ENCODE measurements at regions not wholly inside any gene's neighbourhood (a gene's known extent, or its start where the extent isn't known, plus 50 kb on each side); places are given as distances from the start of the nearest gene placed in this dataset.
A peak's percentile ranks its signal among the peaks of the same experiment; 100 is the strongest.

- Histone ChIP-seq H3K36me3 (ENCODE audit: control insufficient read depth in 2 of 2, insufficient read depth in 2 of 2, low read length in 2 of 2) (no peaks in the 10 kb centered on the region), H3K4me1 (ENCODE audit: control insufficient read depth in 2 of 2, insufficient read depth in 2 of 2, low read length in 2 of 2) (no peaks in the 10 kb centered on the region), H3K9ac (ENCODE audit: low read depth in 1 of 2, low read length in 2 of 2) (no peak overlapping the region), H3K27ac (ENCODE audit: low read depth in 2 of 2, low read length in 2 of 2) (no peak overlapping the region), H3K9me3 (ENCODE audit: control insufficient read depth in 2 of 2, low read length in 2 of 2) (no peaks in the 10 kb centered on the region), H3K4me3 (ENCODE audit: low read length in 2 of 2) (peak overlapping the region in 1 of 2 donors; percentile 20), H3K27me3 (ENCODE audit: control insufficient read depth in 2 of 2, insufficient read depth in 2 of 2, low read length in 2 of 2) (no peaks in the 10 kb centered on the region)
These were observed 174.7 kb downstream of the HMHB1 start for GRCh38 chr5:143986516-143987212.

DNA sequence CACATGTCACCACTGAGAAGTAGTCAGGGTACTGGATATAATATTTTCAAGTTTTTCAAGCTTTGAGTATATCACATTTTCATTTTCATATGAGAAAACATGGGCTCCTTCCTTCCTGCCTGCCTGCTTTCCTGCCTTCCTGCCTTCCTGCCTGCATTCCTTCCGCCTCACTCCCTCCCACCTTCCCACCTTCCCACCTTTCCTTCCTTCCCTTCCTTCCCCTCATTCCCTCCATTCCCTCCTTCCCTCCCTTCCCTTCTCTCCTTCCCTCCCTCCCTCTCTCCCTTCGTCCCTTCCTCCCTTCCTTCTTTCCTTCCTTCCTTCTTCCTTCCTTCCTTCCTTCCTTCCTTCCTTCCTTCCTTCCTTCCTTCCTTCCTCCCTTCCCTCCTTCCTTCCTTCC is 175.3 kb downstream of the HMHB1 start:
- H3K27ac ChIP-seq (ENCODE audit: low read depth in 2 of 2, low read length in 2 of 2) = no peak overlapping the region
- no peaks in the 10 kb centered on the region for H3K9me3 ChIP-seq (ENCODE audit: control insufficient read depth in 2 of 2, low read length in 2 of 2)
- no peaks in the 10 kb centered on the region for H3K4me1 ChIP-seq (ENCODE audit: control insufficient read depth in 2 of 2, insufficient read depth in 2 of 2, low read length in 2 of 2)
- H3K4me3 ChIP-seq (ENCODE audit: low read length in 2 of 2) = no peak overlapping the region
- H3K36me3 ChIP-seq (ENCODE audit: control insufficient read depth in 2 of 2, insufficient read depth in 2 of 2, low read length in 2 of 2) = no peaks in the 10 kb centered on the region
- H3K27me3 ChIP-seq (ENCODE audit: control insufficient read depth in 2 of 2, insufficient read depth in 2 of 2, low read length in 2 of 2) = no peaks in the 10 kb centered on the region
- H3K9ac ChIP-seq (ENCODE audit: low read depth in 1 of 2, low read length in 2 of 2) = no peak overlapping the region

DNA sequence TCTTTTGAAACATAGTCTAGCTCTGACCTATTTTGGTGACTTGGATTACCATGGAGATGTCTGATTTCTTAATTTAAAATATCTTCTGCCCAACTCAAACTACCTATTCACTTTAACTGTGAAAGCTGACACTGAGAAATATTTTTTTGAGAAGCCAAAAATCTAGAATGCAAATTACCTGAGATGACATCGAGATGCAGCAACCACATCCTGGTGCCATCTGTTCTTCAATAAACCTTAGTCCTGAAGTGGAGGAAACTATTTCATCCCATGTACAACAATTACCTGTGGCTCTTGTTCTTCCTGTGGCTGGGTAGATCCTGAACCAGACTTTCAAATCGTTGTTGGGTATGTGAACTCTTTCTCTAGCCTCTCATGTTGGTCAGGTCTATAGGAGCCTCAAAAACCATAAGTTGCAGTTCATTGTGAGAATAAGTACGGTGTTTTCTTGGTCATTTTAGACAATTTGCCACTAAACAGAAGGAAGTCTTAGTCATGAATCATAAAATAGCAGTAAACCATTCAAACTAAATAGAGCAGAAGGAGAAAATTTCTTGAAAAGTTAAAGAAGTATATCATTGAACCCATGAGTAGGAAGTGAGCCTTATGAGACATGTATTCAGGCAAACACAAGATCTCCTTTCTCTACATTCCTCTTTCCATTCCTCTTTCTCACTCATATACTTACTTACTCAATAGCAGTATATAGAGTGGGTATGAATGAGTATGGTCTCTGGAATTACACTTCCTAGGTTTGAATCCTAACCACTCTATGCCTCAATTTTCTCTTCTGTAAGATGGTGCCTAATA is 176.0 kb downstream of the HMHB1 start:
- Histone ChIP-seq H3K4me3 (ENCODE audit: low read length in 2 of 2) (no peak overlapping the region), H3K36me3 (ENCODE audit: control insufficient read depth in 2 of 2, insufficient read depth in 2 of 2, low read length in 2 of 2) (no peaks in the 10 kb centered on the region), H3K4me1 (ENCODE audit: control insufficient read depth in 2 of 2, insufficient read depth in 2 of 2, low read length in 2 of 2) (no peaks in the 10 kb centered on the region), H3K9ac (ENCODE audit: low read depth in 1 of 2, low read length in 2 of 2) (no peak overlapping the region), H3K27me3 (ENCODE audit: control insufficient read depth in 2 of 2, insufficient read depth in 2 of 2, low read length in 2 of 2) (no peaks in the 10 kb centered on the region), H3K27ac (ENCODE audit: low read depth in 2 of 2, low read length in 2 of 2) (no peak overlapping the region), H3K9me3 (ENCODE audit: control insufficient read depth in 2 of 2, low read length in 2 of 2) (no peaks in the 10 kb centered on the region)

- no peak overlapping the region for H3K27ac ChIP-seq (ENCODE audit: low read depth in 2 of 2, low read length in 2 of 2)
- H3K9me3 ChIP-seq (ENCODE audit: control insufficient read depth in 2 of 2, low read length in 2 of 2) = no peaks in the 10 kb centered on the region
- H3K9ac ChIP-seq (ENCODE audit: low read depth in 1 of 2, low read length in 2 of 2) = no peak overlapping the region
- H3K27me3 ChIP-seq (ENCODE audit: control insufficient read depth in 2 of 2, insufficient read depth in 2 of 2, low read length in 2 of 2) = no peaks in the 10 kb centered on the region
- H3K4me3 ChIP-seq (ENCODE audit: low read length in 2 of 2) = no peak overlapping the region
- H3K4me1 ChIP-seq (ENCODE audit: control insufficient read depth in 2 of 2, insufficient read depth in 2 of 2, low read length in 2 of 2) = no peaks in the 10 kb centered on the region
- H3K36me3 ChIP-seq (ENCODE audit: control insufficient read depth in 2 of 2, insufficient read depth in 2 of 2, low read length in 2 of 2) = no peaks in the 10 kb centered on the region
These were observed 178.0 kb downstream of the YIPF5 start for GRCh38 chr5:143992496-143992895.

- Histone ChIP-seq H3K9me3 (ENCODE audit: control insufficient read depth in 2 of 2, low read length in 2 of 2) (no peaks in the 10 kb centered on the region), H3K4me1 (ENCODE audit: control insufficient read depth in 2 of 2, insufficient read depth in 2 of 2, low read length in 2 of 2) (no peaks in the 10 kb centered on the region), H3K9ac (ENCODE audit: low read depth in 1 of 2, low read length in 2 of 2) (no peak overlapping the region)
These were observed 167.6 kb downstream of the YIPF5 start for GRCh38 chr5:144002876-144003275.

GRCh38 chr5:144003636-144004035 is 166.8 kb downstream of the YIPF5 start:
- H3K27me3 ChIP-seq (ENCODE audit: control insufficient read depth in 2 of 2, insufficient read depth in 2 of 2, low read length in 2 of 2) = no peaks in the 10 kb centered on the region
- no peak overlapping the region for H3K27ac ChIP-seq (ENCODE audit: low read depth in 2 of 2, low read length in 2 of 2)
- no peak overlapping the region for H3K4me3 ChIP-seq (ENCODE audit: low read length in 2 of 2)
- H3K36me3 ChIP-seq (ENCODE audit: control insufficient read depth in 2 of 2, insufficient read depth in 2 of 2, low read length in 2 of 2) = no peaks in the 10 kb centered on the region
- no peak overlapping the region for H3K9ac ChIP-seq (ENCODE audit: low read depth in 1 of 2, low read length in 2 of 2)
- no peaks in the 10 kb centered on the region for H3K9me3 ChIP-seq (ENCODE audit: control insufficient read depth in 2 of 2, low read length in 2 of 2)
- H3K4me1 ChIP-seq (ENCODE audit: control insufficient read depth in 2 of 2, insufficient read depth in 2 of 2, low read length in 2 of 2) = no peaks in the 10 kb centered on the region

More at GRCh38 chr5:144002876-144003275, 167.6 kb downstream of the YIPF5 start:
- Histone ChIP-seq H3K27ac (ENCODE audit: low read depth in 2 of 2, low read length in 2 of 2) (no peak overlapping the region), H3K36me3 (ENCODE audit: control insufficient read depth in 2 of 2, insufficient read depth in 2 of 2, low read length in 2 of 2) (no peaks in the 10 kb centered on the region), H3K4me3 (ENCODE audit: low read length in 2 of 2) (no peak overlapping the region), H3K27me3 (ENCODE audit: control insufficient read depth in 2 of 2, insufficient read depth in 2 of 2, low read length in 2 of 2) (no peaks in the 10 kb centered on the region)

GRCh38 chr5:144004146-144004545 is 166.3 kb downstream of the YIPF5 start:
- no peaks in the 10 kb centered on the region for H3K27me3 ChIP-seq (ENCODE audit: control insufficient read depth in 2 of 2, insufficient read depth in 2 of 2, low read length in 2 of 2)
- H3K36me3 ChIP-seq (ENCODE audit: control insufficient read depth in 2 of 2, insufficient read depth in 2 of 2, low read length in 2 of 2) = no peaks in the 10 kb centered on the region
- no peak overlapping the region for H3K9ac ChIP-seq (ENCODE audit: low read depth in 1 of 2, low read length in 2 of 2)
- no peaks in the 10 kb centered on the region for H3K4me1 ChIP-seq (ENCODE audit: control insufficient read depth in 2 of 2, insufficient read depth in 2 of 2, low read length in 2 of 2)
- no peak overlapping the region for H3K4me3 ChIP-seq (ENCODE audit: low read length in 2 of 2)
- no peak overlapping the region for H3K27ac ChIP-seq (ENCODE audit: low read depth in 2 of 2, low read length in 2 of 2)
- H3K9me3 ChIP-seq (ENCODE audit: control insufficient read depth in 2 of 2, low read length in 2 of 2) = no peaks in the 10 kb centered on the region

- no peaks in the 10 kb centered on the region for H3K9me3 ChIP-seq (ENCODE audit: control insufficient read depth in 2 of 2, low read length in 2 of 2)
- H3K9ac ChIP-seq (ENCODE audit: low read depth in 1 of 2, low read length in 2 of 2) = no peak overlapping the region
- no peaks in the 10 kb centered on the region for H3K36me3 ChIP-seq (ENCODE audit: control insufficient read depth in 2 of 2, insufficient read depth in 2 of 2, low read length in 2 of 2)
- H3K4me3 ChIP-seq (ENCODE audit: low read length in 2 of 2) = no peak overlapping the region
- H3K4me1 ChIP-seq (ENCODE audit: control insufficient read depth in 2 of 2, insufficient read depth in 2 of 2, low read length in 2 of 2) = no peaks in the 10 kb centered on the region
- H3K27ac ChIP-seq (ENCODE audit: low read depth in 2 of 2, low read length in 2 of 2) = no peak overlapping the region
- no peaks in the 10 kb centered on the region for H3K27me3 ChIP-seq (ENCODE audit: control insufficient read depth in 2 of 2, insufficient read depth in 2 of 2, low read length in 2 of 2)
These were observed 165.7 kb downstream of the YIPF5 start for GRCh38 chr5:144004751-144005150.

GRCh38 chr5:144009116-144009515 is 161.3 kb downstream of the YIPF5 start:
- H3K27ac ChIP-seq (ENCODE audit: low read depth in 2 of 2, low read length in 2 of 2) = no peak overlapping the region
- no peak overlapping the region for H3K9ac ChIP-seq (ENCODE audit: low read depth in 1 of 2, low read length in 2 of 2)
- H3K36me3 ChIP-seq (ENCODE audit: control insufficient read depth in 2 of 2, insufficient read depth in 2 of 2, low read length in 2 of 2) = no peaks in the 10 kb centered on the region
- H3K4me1 ChIP-seq (ENCODE audit: control insufficient read depth in 2 of 2, insufficient read depth in 2 of 2, low read length in 2 of 2) = no peaks in the 10 kb centered on the region
- no peaks in the 10 kb centered on the region for H3K9me3 ChIP-seq (ENCODE audit: control insufficient read depth in 2 of 2, low read length in 2 of 2)
- H3K4me3 ChIP-seq (ENCODE audit: low read length in 2 of 2) = no peak overlapping the region
- no peaks in the 10 kb centered on the region for H3K27me3 ChIP-seq (ENCODE audit: control insufficient read depth in 2 of 2, insufficient read depth in 2 of 2, low read length in 2 of 2)

GRCh38 chr5:144011388-144011787 is 159.1 kb downstream of the YIPF5 start:
- H3K9ac ChIP-seq (ENCODE audit: low read depth in 1 of 2, low read length in 2 of 2) = no peak overlapping the region
- no peak overlapping the region for H3K4me3 ChIP-seq (ENCODE audit: low read length in 2 of 2)
- H3K36me3 ChIP-seq (ENCODE audit: control insufficient read depth in 2 of 2, insufficient read depth in 2 of 2, low read length in 2 of 2) = no peaks in the 10 kb centered on the region
- no peaks in the 10 kb centered on the region for H3K9me3 ChIP-seq (ENCODE audit: control insufficient read depth in 2 of 2, low read length in 2 of 2)
- no peaks in the 10 kb centered on the region for H3K4me1 ChIP-seq (ENCODE audit: control insufficient read depth in 2 of 2, insufficient read depth in 2 of 2, low read length in 2 of 2)
- H3K27ac ChIP-seq (ENCODE audit: low read depth in 2 of 2, low read length in 2 of 2) = no peak overlapping the region
- H3K27me3 ChIP-seq (ENCODE audit: control insufficient read depth in 2 of 2, insufficient read depth in 2 of 2, low read length in 2 of 2) = no peaks in the 10 kb centered on the region
